ENCODE measurements at regions not wholly inside any gene's neighbourhood (a gene's known extent, or its start where the extent isn't known, plus 50 kb on each side); places are given as distances from the start of the nearest gene placed in this dataset.
A peak's percentile ranks its signal among the peaks of the same experiment; 100 is the strongest.
"Not testable (repeated sequence)": the region's sequence is repeated elsewhere in the genome, so short reads cannot be mapped to it uniquely, and the experiment has no call there.

DNA sequence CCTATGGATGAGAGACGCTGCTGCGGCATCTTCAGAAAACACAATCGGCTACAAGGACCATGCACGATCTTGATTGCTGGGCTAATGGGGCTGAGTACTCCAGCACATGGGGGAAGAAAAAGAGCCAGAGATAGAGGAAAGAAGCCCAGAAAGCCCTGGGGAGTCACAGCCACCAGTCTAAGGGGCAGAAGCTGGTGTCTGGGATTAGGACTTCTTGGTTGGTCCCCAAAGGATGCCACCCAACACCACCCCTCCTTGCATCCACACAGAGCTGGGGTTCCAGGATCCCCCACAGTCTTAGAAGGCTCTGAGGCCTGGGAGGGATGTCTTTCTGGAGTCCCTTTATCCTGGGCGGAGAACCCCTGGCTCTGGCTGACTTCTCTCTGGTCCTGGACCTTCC is 98.4 kb upstream of the TARDBP start:
- DNase-seq: no peak

DNA sequence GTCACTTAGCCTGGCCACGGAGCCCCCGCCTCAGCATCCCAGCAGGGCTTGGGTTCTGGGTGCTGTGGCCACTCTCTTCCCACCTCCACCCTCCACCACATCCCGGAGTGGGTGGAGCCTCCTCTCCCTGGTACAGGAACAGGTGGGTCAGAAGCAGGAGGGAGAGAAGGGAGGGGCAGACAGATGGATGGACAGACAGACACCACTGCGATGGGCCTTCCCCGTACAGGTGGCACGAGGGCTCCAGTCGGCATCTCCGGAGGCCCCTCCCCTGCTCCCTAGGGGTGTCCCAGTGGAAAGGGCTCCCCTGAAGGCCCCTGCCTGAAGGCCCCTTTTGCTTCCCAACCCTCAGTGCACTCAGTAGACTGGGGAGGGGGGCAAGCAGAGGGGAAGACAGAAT is 96.9 kb upstream of the TARDBP start:
- DNase-seq: no peak

GRCh38 chr1:10916311-10916710 is 96.1 kb upstream of the TARDBP start:
- no peak for DNase-seq

- DNase-seq: no peak
Observed at GRCh38 chr1:10916991-10917390, 95.5 kb upstream of the TARDBP start.

- DNase-seq: no peak
Observed at GRCh38 chr1:10917513-10918454, 94.7 kb upstream of the TARDBP start.

DNA sequence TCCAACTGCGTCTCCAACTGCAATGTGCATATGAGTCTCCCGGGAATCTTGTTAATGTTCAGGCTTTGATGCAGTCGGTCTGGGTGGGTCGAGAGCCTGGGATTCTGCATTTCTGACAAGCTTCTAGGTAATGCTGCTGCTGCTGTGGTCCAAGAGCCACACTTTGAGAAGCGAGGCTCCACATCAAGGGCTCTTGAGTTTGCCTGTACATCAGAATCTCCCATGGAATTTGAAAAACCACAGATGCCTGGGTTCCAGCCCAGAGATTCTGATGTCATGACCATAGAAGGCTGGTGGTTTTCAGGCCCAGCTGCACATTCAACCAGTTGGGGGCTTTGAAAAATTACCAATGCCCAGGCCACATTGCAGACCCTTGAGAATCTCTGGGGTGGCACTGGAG is 93.9 kb upstream of the TARDBP start:
- DNase-seq: no peak

DNA sequence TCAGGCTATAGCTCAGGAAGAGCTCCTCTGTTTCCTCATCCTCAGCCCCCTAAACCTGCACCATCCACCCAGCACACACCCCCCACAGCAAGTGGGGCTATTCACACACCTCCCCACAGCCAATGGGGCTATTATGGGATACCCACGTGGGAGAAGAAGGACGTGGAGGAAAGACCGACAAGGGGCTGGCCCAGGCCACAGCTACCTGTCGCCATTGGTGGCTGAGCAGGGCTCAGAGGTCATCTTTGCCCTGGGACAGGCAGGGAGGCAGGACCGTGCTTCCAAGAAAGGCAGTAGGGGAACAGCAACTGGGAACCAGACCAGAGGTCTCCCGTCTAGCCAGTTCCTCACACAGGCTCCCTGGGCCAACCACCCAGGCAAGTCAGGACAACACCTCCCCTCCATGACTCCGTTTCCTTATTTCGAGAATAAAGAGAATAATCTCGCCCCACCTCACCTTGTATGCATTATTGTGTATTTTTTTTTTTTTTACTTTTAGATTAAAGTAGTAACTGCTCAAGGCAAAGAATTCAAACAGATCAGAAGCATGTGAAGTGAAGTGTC is 92.3 kb upstream of the TARDBP start:
- DNase-seq: no peak

DNA sequence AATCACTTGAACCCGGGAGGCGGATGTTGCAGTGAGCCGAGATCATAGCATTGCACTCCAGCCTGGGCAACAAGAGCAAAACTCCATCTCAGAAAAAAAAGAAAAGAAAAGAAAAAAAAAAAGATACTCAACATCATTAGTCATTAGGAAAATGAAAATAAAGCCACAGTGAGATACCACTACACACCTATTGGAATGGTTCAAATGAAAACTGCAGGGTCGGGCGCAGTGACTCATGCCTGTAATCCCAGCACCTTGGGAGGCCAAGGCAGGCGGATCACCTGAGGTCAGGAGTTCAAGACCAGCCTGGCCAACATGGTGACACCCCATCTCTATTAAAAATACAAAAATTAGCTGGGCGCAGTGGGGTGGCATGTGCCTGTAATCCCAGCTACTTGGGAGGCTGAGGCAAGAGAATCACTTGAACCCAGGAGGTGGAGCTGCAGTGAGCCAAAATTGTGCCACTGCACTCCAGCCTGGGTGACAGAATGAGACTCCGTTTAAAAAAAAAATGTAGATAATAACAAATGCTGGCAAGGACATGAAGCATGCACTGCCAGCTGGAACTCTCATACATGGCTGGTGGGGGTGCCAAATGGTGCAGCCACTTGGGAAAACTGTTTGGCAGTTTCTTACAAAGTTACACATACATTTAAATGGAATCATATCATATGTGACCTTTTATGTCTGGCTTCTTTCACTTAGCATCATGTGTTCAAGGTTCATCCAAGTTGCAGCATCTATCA is 90.0 kb upstream of the TARDBP start:
- not testable (repeated sequence) for DNase-seq

GRCh38 chr1:10924030-10924429 is 88.4 kb upstream of the TARDBP start:
- DNase-seq: no peak

GRCh38 chr1:10928654-10929053 is 83.8 kb upstream of the TARDBP start:
- no peak for DNase-seq

DNA sequence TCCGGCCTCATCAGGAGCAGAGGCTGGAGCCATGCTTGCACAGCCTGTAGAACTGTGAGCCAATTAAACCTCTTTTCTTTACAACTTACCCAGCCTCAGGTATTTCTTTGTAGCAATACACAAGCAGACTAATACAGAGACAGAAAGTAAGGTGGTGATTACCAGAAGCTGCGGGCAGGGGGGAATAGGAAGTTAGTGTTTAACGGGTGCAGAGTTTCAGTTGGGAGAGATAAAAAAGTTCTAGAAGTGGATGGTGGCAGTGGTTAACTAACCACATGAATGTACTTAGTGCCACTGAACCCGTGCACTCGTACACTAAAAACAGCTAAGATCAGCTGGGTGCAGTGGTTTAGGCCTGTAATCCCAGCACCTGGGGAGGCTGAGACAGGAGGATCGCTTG is 80.4 kb upstream of the TARDBP start:
- DNase-seq: no peak

DNA sequence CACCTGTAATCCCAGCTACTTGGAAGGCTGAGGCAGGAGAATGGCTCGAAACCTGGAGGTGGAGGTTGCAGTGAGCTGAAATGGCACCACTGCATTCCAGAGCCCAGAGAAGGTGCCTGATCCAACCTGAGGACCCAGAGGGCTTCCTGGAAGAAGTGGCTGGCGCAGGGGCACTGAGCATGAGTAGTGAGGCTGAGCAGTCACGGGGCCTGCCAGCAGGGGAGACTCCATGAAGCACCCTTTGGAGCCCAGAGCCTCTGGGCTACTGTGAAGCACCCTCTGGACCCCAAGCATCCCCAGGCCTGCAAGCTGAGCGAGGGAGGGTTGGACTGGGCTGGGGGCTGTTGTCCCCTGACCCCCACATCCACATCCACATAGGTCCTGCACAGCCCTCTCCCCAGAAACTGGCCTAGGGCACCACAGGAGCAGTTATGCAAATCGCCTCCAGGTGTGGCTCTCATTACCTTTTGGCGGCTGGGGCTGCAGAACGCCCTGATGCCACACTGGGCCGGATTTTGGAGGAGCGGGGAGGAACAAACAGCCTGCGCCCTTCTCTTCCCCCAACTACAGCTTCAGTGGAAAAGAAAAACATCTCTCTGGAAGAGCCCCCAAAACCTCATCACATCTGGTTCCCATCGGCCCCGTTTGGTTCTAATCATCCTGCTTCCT is 78.2 kb upstream of the TARDBP start:
- DNase-seq: no peak

DNA sequence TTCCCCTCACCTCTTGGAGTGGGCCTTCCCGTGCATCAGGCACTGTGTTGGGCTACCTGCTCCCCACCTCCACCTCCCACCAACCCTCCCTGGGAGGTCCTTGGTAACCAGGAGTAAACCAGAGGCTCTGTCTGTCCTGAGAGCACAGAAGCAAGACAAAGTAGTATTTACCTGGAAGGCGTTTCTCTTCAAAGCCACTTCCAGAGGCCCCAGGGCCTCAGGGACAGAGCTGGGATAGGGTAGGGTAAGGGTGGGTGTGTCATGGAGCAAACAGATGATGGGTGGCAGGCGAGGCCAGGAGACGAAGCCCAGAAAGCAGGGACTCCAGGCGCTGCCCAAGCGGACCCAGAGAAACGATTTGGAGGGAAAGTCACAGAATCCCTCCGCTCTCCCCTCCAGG is 77.2 kb upstream of the TARDBP start:
- DNase-seq: no peak

GRCh38 chr1:10935724-10936123 is 76.7 kb upstream of the TARDBP start:
- DNase-seq: no peak

GRCh38 chr1:10936998-10937901 is 75.2 kb upstream of the TARDBP start:
- DNase-seq: no peak

GRCh38 chr1:10938741-10939417 is 73.6 kb upstream of the TARDBP start:
- DNase-seq: no peak

DNA sequence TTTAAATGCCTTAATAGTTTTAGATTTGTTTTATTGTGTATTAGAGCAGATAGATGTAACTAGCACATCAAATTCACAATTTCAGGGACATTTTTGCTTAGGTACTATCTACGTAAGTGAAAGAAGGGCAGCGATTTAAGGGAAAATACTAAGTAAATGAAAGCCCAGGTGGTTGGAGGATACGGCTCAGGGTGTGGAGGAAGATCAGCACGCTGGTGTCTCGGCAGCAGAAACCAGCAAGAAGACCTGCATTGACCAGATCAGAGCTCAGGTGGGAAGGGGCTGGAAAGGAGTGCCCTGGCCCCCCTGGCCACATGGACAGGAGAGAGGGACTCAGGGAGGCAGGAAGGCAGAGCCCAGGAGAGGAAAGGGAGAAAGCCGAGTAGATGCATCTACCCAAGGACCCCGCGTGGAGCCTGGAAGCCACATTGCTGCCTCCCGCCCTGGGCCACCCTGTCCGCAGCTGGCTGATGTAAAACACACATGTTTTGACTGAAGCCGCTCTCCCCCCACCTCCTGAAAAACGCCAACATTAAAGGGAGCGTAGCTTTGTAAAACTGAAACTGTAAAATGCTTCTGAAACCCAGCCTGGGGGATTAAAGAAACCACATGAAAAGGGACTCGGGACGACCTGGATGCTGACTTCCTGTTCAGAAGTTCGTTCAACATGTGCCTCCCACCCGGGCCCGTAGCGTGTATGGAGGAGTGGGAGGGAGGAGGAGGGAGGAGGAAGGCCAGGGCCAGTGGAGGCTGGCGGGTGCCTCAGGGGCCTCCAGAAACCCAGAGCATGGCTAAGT is 72.6 kb upstream of the TARDBP start:
- DNase-seq: no peak

DNA sequence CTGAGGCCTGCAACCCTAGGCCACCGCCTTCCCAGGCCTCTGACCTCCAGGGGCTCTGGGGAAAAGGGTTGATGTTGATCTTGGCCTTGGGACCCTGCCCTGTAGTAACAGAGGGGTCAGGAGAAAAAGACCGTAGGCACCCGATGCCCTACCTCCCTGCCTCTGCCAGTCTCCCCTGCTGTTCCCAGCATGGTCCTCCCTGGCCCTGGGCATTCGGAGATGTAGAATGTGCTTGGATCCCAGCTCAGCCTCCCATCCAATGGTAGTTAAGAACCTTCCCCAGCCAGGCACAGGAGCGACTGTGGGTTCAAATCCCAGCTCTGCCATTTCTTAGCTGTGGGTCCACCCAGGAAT is 72.0 kb upstream of the TARDBP start:
- DNase-seq: no peak

- no peak for DNase-seq
Observed at GRCh38 chr1:10940838-10941237, 71.6 kb upstream of the TARDBP start.

DNA sequence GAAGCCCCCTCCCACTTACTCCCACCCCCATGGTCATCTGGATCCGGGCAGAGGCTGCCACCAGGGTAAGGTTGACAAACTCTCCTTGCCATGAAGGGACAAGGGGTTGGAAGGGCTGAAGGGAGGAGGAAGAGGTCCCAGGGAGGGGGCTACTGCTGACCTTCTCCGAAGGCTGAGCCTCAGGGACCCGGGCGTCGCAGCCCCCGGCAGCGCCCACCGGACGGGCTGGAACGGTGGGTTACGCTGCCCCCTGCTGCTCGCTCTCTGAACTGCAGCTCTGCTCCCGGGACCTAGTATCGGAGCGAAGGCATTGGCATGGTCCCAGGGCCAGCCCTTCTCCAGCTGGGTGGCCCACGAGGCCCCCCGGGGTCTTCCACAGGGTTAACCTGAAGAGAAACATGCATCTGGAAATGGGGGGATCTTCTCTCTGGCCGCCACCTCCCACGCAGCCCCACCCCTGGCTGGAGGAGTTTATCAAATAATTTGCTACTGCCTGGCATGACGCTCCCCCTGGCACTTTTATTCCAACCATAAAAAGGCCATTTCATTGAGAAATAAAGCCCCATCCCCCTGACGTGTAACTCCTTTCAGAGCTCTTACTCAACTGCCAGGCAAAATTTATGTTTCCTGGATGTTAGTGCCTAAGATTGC is 70.4 kb upstream of the TARDBP start:
- peak; percentile 38 for DNase-seq

Measured in kidney glomerular epithelial cell (primary cell).